ENCODE measurements at regions not wholly inside any gene's neighbourhood (a gene's known extent, or its start where the extent isn't known, plus 50 kb on each side); places are given as distances from the start of the nearest gene placed in this dataset.

- no peaks in the 10 kb centered on the region for H3K9me3 ChIP-seq (ENCODE audit: low read length)
- H3K9me2 ChIP-seq (ENCODE audit: low read depth, low read length): no peaks in the 10 kb centered on the region
- H3K27me3 ChIP-seq (ENCODE audit: insufficient read depth, low read length): no peaks in the 10 kb centered on the region
- H3K4me2 ChIP-seq (ENCODE audit: low read length): no peak overlapping the region
- no peaks in the 10 kb centered on the region for H3F3A ChIP-seq (ENCODE audit: insufficient read depth, low read length)
- H2AFZ ChIP-seq (ENCODE audit: low read length): no peak overlapping the region
- H3K36me3 ChIP-seq (ENCODE audit: insufficient read depth, low read length): no peaks in the 10 kb centered on the region
- no peaks in the 10 kb centered on the region for H4K20me1 ChIP-seq (ENCODE audit: insufficient read depth, low read length)
- no peaks in the 10 kb centered on the region for H3K4me1 ChIP-seq (ENCODE audit: insufficient read depth, low read length, severe bottlenecking)
- H3K79me2 ChIP-seq (ENCODE audit: insufficient read depth, low read length): no peaks in the 10 kb centered on the region
- H3K4me3 ChIP-seq (ENCODE audit: low read depth, low read length, poor library complexity, severe bottlenecking): no peak overlapping the region
- H3K9ac ChIP-seq (ENCODE audit: low read length): no peak overlapping the region
- H3K27ac ChIP-seq (ENCODE audit: low read depth, low read length, poor library complexity, severe bottlenecking): no peak overlapping the region
- TF ChIP-seq CTCF (IDR thresholded peaks at IDR 0.05; ENCODE audit: low read length): no peak
- TF ChIP-seq EZH2 (IDR thresholded peaks at IDR 0.05; ENCODE audit: borderline replicate concordance, low read length): no peak
Measured at GRCh38 chr12:87679251-87679650, 349.9 kb downstream of the C12orf50 start.

GRCh38 chr12:87678453-87678852 lies 350.7 kb downstream of the C12orf50 start:
- no peak overlapping the region for H3K4me3 ChIP-seq (ENCODE audit: low read depth, low read length, poor library complexity, severe bottlenecking)
- no peaks in the 10 kb centered on the region for H3K27me3 ChIP-seq (ENCODE audit: insufficient read depth, low read length)

GRCh38 chr12:87676731-87677130 lies 352.5 kb downstream of the C12orf50 start:
- H3K27ac ChIP-seq (ENCODE audit: low read depth, low read length, poor library complexity, severe bottlenecking): no peak overlapping the region
- no peak overlapping the region for H3K4me3 ChIP-seq (ENCODE audit: low read depth, low read length, poor library complexity, severe bottlenecking)
- no peaks in the 10 kb centered on the region for H3K9me3 ChIP-seq (ENCODE audit: low read length)
- H4K20me1 ChIP-seq (ENCODE audit: insufficient read depth, low read length): no peaks in the 10 kb centered on the region
- H3F3A ChIP-seq (ENCODE audit: insufficient read depth, low read length): no peaks in the 10 kb centered on the region
- no peaks in the 10 kb centered on the region for H3K4me1 ChIP-seq (ENCODE audit: insufficient read depth, low read length, severe bottlenecking)
- H3K9ac ChIP-seq (ENCODE audit: low read length): no peak overlapping the region
- no peak overlapping the region for H3K4me2 ChIP-seq (ENCODE audit: low read length)
- H2AFZ ChIP-seq (ENCODE audit: low read length): no peak overlapping the region
- no peaks in the 10 kb centered on the region for H3K36me3 ChIP-seq (ENCODE audit: insufficient read depth, low read length)
- H3K79me2 ChIP-seq (ENCODE audit: insufficient read depth, low read length): no peaks in the 10 kb centered on the region
- no peaks in the 10 kb centered on the region for H3K27me3 ChIP-seq (ENCODE audit: insufficient read depth, low read length)
- TF ChIP-seq EZH2 (IDR thresholded peaks at IDR 0.05; ENCODE audit: borderline replicate concordance, low read length): no peak
- TF ChIP-seq CTCF (IDR thresholded peaks at IDR 0.05; ENCODE audit: low read length): no peak
- no peaks in the 10 kb centered on the region for H3K9me2 ChIP-seq (ENCODE audit: low read depth, low read length)

More at GRCh38 chr12:87678453-87678852, 350.7 kb downstream of the C12orf50 start:
- Histone ChIP-seq H3K27ac (ENCODE audit: low read depth, low read length, poor library complexity, severe bottlenecking) (no peak overlapping the region), H3K9ac (ENCODE audit: low read length) (no peak overlapping the region), H3K4me2 (ENCODE audit: low read length) (no peak overlapping the region), H3K4me1 (ENCODE audit: insufficient read depth, low read length, severe bottlenecking) (no peaks in the 10 kb centered on the region), H3K9me2 (ENCODE audit: low read depth, low read length) (no peaks in the 10 kb centered on the region), H3K79me2 (ENCODE audit: insufficient read depth, low read length) (no peaks in the 10 kb centered on the region), H3K36me3 (ENCODE audit: insufficient read depth, low read length) (no peaks in the 10 kb centered on the region), H3K9me3 (ENCODE audit: low read length) (no peaks in the 10 kb centered on the region), H3F3A (ENCODE audit: insufficient read depth, low read length) (no peaks in the 10 kb centered on the region), H2AFZ (ENCODE audit: low read length) (no peak overlapping the region), H4K20me1 (ENCODE audit: insufficient read depth, low read length) (no peaks in the 10 kb centered on the region)
- no peak for TF ChIP-seq CTCF (IDR thresholded peaks at IDR 0.05; ENCODE audit: low read length)
- TF ChIP-seq EZH2 (IDR thresholded peaks at IDR 0.05; ENCODE audit: borderline replicate concordance, low read length): no peak

All from OCI-LY1 (cell line).